GM04504 (cell line): ENCODE measurements at regions not wholly inside any gene's neighbourhood (a gene's known extent, or its start where the extent isn't known, plus 50 kb on each side); places are given as distances from the start of the nearest gene placed in this dataset.

ENCODE experiments used
- DNase-seq: peaks from one replicate; pipeline ENCODE4 v3.0.0-alpha.2; 2012; ENCODE audit warnings: low read depth

DNA sequence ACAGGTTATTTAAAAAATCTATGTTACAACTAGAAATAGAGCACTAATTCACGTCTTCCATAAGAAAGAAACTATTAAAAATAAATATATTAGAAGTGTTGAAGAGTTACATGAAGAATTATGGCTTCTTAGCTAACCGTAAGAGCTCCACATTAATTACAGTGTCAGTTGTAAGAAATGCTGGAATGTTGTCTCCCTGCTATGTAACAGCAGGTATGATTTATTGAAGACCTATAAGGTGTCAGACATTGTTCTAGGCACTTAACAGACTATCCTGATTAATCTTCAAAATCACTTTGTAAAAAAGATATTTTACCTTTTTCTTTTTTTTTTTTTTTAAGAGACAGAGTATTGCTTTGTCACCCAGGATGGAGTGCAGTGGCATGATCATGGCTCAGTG is 75.8 kb upstream of the NEBL start:
- DNase-seq: no peak

- no peak for DNase-seq
These were observed 74.8 kb upstream of the NEBL start for GRCh38 chr10:20971901-20972300.

DNA sequence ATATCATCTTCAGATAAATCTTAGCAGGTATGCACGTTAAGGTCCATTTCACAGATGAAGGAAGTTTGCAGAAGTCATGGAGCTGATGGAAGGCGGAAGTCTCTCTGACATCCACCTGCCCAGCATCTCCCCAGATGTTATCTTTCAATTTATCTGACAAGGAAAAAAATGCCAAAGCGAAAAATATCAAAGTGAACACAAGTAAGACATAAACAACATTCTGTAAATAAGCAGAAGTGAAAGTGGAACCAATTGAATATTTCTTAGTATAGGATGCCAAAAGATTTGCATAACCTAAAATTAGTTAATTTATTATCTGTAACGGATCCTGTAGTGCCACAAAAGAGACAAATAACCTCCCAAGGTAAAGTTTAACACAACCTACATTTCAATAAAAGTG is 73.6 kb upstream of the NEBL start:
- no peak for DNase-seq

DNA sequence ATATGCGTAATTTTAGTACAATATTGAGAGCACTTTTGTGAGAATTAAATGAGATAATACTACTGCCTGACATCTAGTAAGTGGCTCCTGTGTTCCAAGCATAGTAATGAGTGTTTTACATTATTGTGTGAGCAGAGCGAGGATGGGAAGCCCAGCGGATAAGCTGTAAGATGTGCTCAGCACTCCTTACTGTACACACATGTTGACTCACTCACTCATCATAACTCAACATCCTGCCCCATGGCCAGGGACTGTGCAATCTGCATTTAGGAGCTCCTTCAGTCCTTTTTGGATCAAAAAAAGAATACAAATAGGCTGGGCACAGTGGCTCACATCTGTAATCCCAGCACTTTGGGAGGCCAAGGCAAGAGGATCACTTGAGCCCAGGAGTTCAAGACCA is 72.9 kb upstream of the NEBL start:
- DNase-seq: no peak

DNA sequence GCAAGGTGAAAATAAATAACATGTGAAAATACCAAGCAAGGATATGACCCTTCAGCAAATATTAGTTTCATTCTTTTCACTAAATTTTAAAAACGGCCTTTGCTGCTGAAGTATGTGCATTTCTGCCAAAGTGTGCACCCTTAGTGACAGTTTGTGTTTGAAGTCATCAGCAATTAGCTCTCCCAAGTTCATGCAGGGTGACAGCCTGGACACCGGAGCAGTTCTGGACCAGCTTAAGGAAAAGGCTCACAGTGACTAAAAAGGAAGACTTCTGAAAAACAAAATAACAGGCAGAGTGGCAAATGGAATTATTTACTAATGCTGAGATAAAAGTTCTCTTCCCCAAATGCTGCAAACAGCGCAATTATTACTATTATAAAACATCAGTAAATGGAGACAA is 69.3 kb upstream of the NEBL start:
- DNase-seq: no peak

GRCh38 chr10:20963721-20964595 is 66.8 kb upstream of the NEBL start:
- DNase-seq: no peak

DNA sequence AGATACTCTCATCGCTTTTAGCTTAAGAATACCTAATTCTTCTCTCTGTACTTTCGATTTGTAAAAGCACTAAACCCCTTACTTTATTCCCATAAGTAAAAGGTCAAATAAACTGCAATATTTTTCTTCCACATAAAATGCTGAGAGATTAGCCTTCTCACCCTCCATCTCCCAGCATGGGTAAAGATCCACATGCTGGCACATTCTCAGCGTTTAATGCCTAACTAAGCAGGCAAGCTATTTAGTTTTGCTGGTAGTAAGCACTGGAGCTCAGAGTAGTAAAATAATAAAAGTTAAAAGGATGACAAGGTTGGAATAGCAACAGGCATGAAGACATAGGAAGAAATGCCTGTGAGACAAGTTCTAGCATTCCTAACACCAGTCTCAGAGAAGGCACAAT is 65.9 kb upstream of the NEBL start:
- DNase-seq: no peak

DNA sequence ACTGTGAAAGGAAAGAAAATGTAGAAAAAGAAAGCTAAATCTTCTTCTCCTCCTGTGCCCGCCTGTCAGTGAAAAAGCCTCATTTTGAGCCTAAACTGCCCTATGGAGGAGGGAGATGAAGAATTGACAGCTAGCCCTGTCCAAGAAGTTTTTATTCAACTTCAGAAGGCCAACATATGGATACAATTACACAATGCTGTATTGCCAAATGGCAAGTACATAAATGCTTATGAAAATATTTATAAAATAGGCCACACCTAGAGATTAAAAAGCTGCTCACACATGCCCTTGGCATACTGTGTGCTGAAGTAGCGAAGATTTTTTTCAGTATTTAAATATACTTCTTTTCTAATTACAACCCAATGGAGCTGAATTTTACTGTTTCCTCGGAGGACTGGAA is 65.1 kb upstream of the NEBL start:
- DNase-seq: no peak

DNA sequence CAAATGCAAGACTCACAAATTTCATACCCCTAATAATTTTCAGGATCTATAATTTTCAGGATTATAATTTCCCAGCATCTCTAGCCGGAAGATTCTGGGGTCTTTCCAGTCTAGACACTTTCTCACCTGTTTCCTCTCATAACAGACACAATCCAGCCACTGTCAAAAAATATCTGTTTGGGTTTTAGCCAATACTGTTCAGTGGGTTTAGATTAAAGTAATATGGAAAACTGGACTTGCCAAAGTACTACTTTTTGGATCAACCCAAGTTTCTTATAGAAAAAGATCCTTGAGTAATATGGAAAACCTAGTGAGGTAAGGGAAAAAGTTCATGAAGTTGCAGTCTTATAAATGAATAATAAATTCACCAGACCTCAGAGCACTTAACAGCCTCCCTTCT is 62.1 kb upstream of the NEBL start:
- no peak for DNase-seq

- no peak for DNase-seq
These were observed 61.7 kb upstream of the NEBL start for GRCh38 chr10:20958764-20959163.

DNA sequence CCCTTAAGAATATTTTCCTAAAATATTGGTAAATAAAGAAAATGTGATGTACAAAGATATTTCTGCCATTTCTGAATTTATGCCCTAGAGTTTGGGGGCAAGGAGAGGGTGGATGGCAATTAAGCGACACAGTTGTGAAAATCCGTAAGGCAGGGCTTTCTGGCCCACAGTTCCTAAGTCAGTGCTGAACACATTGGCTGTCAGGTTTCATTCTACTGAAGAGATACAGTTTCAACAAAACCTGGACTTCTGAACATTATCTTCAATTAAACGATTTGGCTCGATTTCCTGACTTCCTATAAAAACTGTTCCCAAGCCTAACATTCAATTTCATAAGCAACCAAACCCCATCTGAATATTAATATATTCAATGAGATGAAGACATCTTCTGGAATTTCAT is 61.1 kb upstream of the NEBL start:
- no peak for DNase-seq

- no peak for DNase-seq
These were observed 60.6 kb upstream of the NEBL start for GRCh38 chr10:20957744-20958143.

- no peak for DNase-seq
These were observed 59.7 kb upstream of the NEBL start for GRCh38 chr10:20956843-20957242.

DNA sequence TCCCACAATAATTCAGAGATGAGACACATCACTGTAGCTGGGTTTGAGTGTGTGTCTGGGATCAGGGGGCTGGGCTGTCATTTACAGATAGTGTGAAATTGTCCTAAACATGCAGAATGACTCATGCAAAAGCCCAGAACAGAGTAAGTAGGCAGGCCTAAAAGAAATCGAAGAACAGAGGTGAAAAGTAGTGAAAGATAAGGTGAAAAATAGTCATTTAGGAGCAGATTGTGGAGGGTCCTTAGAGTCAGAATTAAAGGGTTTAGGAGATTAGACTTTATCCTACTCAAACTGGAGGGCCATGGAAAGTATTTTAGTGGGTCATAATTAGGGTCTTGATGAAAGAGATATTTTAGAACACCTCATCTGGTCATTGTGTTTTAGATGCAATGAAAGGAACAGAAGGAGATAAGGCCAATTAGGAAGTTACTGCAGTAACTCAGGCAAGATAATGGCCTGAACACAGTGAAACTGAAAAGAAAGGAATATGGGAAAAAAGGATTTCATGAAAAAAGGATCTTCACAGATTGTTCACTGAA is 58.3 kb upstream of the NEBL start:
- DNase-seq: no peak

DNA sequence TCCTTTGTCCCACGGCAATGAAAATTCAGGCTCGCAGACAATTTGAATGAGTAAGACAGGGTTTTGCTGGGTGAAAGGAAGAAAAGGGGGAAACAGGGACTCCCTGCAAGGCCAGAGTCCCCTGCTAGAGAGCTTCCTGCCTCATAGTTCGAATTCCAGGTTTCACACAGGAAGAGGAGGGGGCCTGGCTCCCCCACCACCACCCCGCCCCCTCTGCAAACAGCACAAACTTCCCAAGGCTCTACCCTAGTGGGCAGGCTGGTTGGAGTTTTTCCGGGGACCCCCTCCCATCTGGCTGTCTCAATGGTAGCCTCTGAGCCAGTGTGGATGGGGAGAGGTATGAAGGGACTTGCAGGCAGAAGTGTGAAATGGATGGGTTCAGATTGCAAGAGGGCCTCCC is 57.4 kb upstream of the NEBL start:
- DNase-seq: no peak

DNA sequence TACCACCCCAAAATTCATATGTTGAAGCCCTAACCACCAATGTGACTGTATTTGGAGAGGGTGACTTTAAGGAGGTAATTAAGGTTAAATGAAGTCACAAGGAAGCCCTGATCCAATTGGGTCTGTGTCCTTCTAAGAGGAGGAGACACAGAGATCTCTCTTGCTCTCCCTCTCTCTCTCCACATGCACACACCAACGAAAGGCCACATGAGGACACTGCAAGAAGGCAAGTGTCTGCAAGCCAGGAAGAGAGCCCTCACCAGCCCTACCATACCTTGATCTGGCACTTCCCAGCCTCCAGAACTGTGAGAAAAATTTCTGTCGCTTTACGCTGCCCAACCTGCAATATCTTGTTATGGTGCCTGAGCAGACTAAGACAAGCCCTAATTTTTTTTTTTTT is 56.0 kb upstream of the NEBL start:
- no peak for DNase-seq

DNA sequence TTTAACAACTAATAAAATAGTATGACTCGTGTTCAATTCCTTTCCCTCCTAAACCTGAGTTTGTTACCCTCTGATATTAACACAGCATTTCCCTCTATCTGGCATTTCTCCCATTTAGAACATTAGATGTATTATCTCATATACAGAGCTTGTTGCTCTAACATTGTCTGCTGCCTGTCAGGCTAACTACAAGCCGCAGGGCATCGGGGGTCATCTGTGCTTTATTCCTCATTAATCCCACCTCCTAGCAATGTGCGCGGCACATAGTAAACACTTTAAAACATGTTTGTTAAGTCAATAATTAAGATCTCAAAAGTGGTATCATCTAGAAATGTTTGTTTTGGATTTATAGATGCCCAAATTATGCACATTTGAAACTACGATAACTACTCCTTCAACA is 52.9 kb upstream of the NEBL start:
- DNase-seq: no peak

- DNase-seq: no peak
These were observed 51.7 kb upstream of the NEBL start for GRCh38 chr10:20948686-20949327.
